ENCODE measurements at regions not wholly inside any gene's neighbourhood (a gene's known extent, or its start where the extent isn't known, plus 50 kb on each side); places are given as distances from the start of the nearest gene placed in this dataset.

GRCh38 chr18:10138719-10139118 is 224.9 kb downstream of the VAPA start:
- H3K36me3 ChIP-seq (ENCODE audit: control insufficient read depth in 4 of 4, insufficient read depth in 4 of 4, low read length in 3 of 4): no peaks in the 10 kb centered on the region
- no peak overlapping the region for H3K4me3 ChIP-seq (ENCODE audit: control insufficient read depth in 1 of 7, extremely low read depth in 1 of 7, insufficient read depth in 4 of 7, low read depth in 2 of 7, low read length in 6 of 7)
- no peaks in the 10 kb centered on the region for H3K9me3 ChIP-seq (ENCODE audit: control extremely low read depth in 1 of 5, control insufficient read depth in 4 of 5, insufficient read depth in 2 of 5, low read depth in 1 of 5, low read length in 4 of 5)
- H3K27ac ChIP-seq (ENCODE audit: insufficient read depth in 1 of 2, low read depth in 1 of 2, low read length in 2 of 2, poor library complexity in 1 of 2, severe bottlenecking in 2 of 2): no peak overlapping the region
- WGBS (ENCODE audit: insufficient coverage): 96% methylated on average over 2 of the region's 3 CpGs
- peaks cover 0 to 4% (median 0%) of the 10 kb centered on the region in 4 experiments for H3K4me1 ChIP-seq (ENCODE audit: control extremely low read depth in 1 of 4, control insufficient read depth in 4 of 4, insufficient read depth in 4 of 4, low read length in 3 of 4)
- ChIA-PET POLR2A (no interaction called here), CTCF (no interaction called here)
- no peak for DNase-seq
- no peaks in the 10 kb centered on the region for H3K27me3 ChIP-seq (replicated peaks in 2 of 5; ENCODE audit: control insufficient read depth in 4 of 5, insufficient read depth in 5 of 5, low read length in 4 of 5)

GRCh38 chr18:10139783-10140410 is 226.1 kb downstream of the VAPA start:
- CTCF ChIA-PET: interaction anchor here (0.6 kb wide), 1 partner anchor 1326 kb away, joined by 3 read pairs; no protein-coding TSS in a partner anchor

GRCh38 chr18:10140461-10141282 is 226.9 kb downstream of the VAPA start:
- POLR2A ChIA-PET: no interaction called here
- no peak overlapping the region for H3K27ac ChIP-seq (ENCODE audit: insufficient read depth in 1 of 2, low read depth in 1 of 2, low read length in 2 of 2, poor library complexity in 1 of 2, severe bottlenecking in 2 of 2)
- CTCF ChIA-PET: interaction anchor here (0.8 kb wide), 1 partner anchor 108 kb away, joined by 3 read pairs; no protein-coding TSS in a partner anchor
- DNase-seq: no peak
- H3K27me3 ChIP-seq (replicated peaks in 2 of 5; ENCODE audit: control insufficient read depth in 4 of 5, insufficient read depth in 5 of 5, low read length in 4 of 5): no peaks in the 10 kb centered on the region
- H3K4me3 ChIP-seq (ENCODE audit: control insufficient read depth in 1 of 7, extremely low read depth in 1 of 7, insufficient read depth in 4 of 7, low read depth in 2 of 7, low read length in 6 of 7): no peak overlapping the region
- no peaks in the 10 kb centered on the region for H3K36me3 ChIP-seq (ENCODE audit: control insufficient read depth in 4 of 4, insufficient read depth in 4 of 4, low read length in 3 of 4)
- peaks cover 0 to 2% (median 0%) of the 10 kb centered on the region in 5 experiments for H3K9me3 ChIP-seq (ENCODE audit: control extremely low read depth in 1 of 5, control insufficient read depth in 4 of 5, insufficient read depth in 2 of 5, low read depth in 1 of 5, low read length in 4 of 5)
- 88% methylated on average over 7 of the region's 7 CpGs for WGBS (ENCODE audit: insufficient coverage)
- peaks cover 0 to 4% (median 0%) of the 10 kb centered on the region in 4 experiments for H3K4me1 ChIP-seq (ENCODE audit: control extremely low read depth in 1 of 4, control insufficient read depth in 4 of 4, insufficient read depth in 4 of 4, low read length in 3 of 4)

More at GRCh38 chr18:10139783-10140410, 226.1 kb downstream of the VAPA start:
- H3K9me3 ChIP-seq (ENCODE audit: control extremely low read depth in 1 of 5, control insufficient read depth in 4 of 5, insufficient read depth in 2 of 5, low read depth in 1 of 5, low read length in 4 of 5): peaks cover 0 to 2% (median 0%) of the 10 kb centered on the region in 5 experiments
- no peak for DNase-seq
- no peaks in the 10 kb centered on the region for H3K36me3 ChIP-seq (ENCODE audit: control insufficient read depth in 4 of 4, insufficient read depth in 4 of 4, low read length in 3 of 4)
- no peak overlapping the region for H3K27ac ChIP-seq (ENCODE audit: insufficient read depth in 1 of 2, low read depth in 1 of 2, low read length in 2 of 2, poor library complexity in 1 of 2, severe bottlenecking in 2 of 2)
- H3K27me3 ChIP-seq (replicated peaks in 2 of 5; ENCODE audit: control insufficient read depth in 4 of 5, insufficient read depth in 5 of 5, low read length in 4 of 5): no peaks in the 10 kb centered on the region
- H3K4me1 ChIP-seq (ENCODE audit: control extremely low read depth in 1 of 4, control insufficient read depth in 4 of 4, insufficient read depth in 4 of 4, low read length in 3 of 4): peaks cover 0 to 4% (median 0%) of the 10 kb centered on the region in 4 experiments
- POLR2A ChIA-PET: interaction anchor here (0.6 kb wide), 1 partner anchor 46 kb away, joined by 4 read pairs; no protein-coding TSS in a partner anchor
- 89% methylated on average over 6 of the region's 7 CpGs for WGBS (ENCODE audit: insufficient coverage)
- no peak overlapping the region for H3K4me3 ChIP-seq (ENCODE audit: control insufficient read depth in 1 of 7, extremely low read depth in 1 of 7, insufficient read depth in 4 of 7, low read depth in 2 of 7, low read length in 6 of 7)

GRCh38 chr18:10141559-10141958 is 227.7 kb downstream of the VAPA start:
- ChIA-PET CTCF (no interaction called here), POLR2A (no interaction called here)
- WGBS (ENCODE audit: insufficient coverage): 98% methylated on average over 5 of the region's 7 CpGs

GRCh38 chr18:10142056-10142455 is 228.2 kb downstream of the VAPA start:
- WGBS (ENCODE audit: insufficient coverage): 100% methylated on average over 4 of the region's 7 CpGs
- POLR2A ChIA-PET: no interaction called here
- no peak overlapping the region for H3K27ac ChIP-seq (ENCODE audit: insufficient read depth in 1 of 2, low read depth in 1 of 2, low read length in 2 of 2, poor library complexity in 1 of 2, severe bottlenecking in 2 of 2)
- no peaks in the 10 kb centered on the region for H3K27me3 ChIP-seq (replicated peaks in 2 of 5; ENCODE audit: control insufficient read depth in 4 of 5, insufficient read depth in 5 of 5, low read length in 4 of 5)
- H3K9me3 ChIP-seq (ENCODE audit: control extremely low read depth in 1 of 5, control insufficient read depth in 4 of 5, insufficient read depth in 2 of 5, low read depth in 1 of 5, low read length in 4 of 5): peaks cover 0 to 2% (median 0%) of the 10 kb centered on the region in 5 experiments
- CTCF ChIA-PET: no interaction called here
- H3K4me1 ChIP-seq (ENCODE audit: control extremely low read depth in 1 of 4, control insufficient read depth in 4 of 4, insufficient read depth in 4 of 4, low read length in 3 of 4): peaks cover 0 to 4% (median 0%) of the 10 kb centered on the region in 4 experiments
- DNase-seq: no peak
- no peaks in the 10 kb centered on the region for H3K36me3 ChIP-seq (ENCODE audit: control insufficient read depth in 4 of 4, insufficient read depth in 4 of 4, low read length in 3 of 4)
- H3K4me3 ChIP-seq (ENCODE audit: control insufficient read depth in 1 of 7, extremely low read depth in 1 of 7, insufficient read depth in 4 of 7, low read depth in 2 of 7, low read length in 6 of 7): no peak overlapping the region

More at GRCh38 chr18:10141559-10141958, 227.7 kb downstream of the VAPA start:
- peaks cover 0 to 4% (median 0%) of the 10 kb centered on the region in 4 experiments for H3K4me1 ChIP-seq (ENCODE audit: control extremely low read depth in 1 of 4, control insufficient read depth in 4 of 4, insufficient read depth in 4 of 4, low read length in 3 of 4)
- no peak overlapping the region for H3K4me3 ChIP-seq (ENCODE audit: control insufficient read depth in 1 of 7, extremely low read depth in 1 of 7, insufficient read depth in 4 of 7, low read depth in 2 of 7, low read length in 6 of 7)
- no peaks in the 10 kb centered on the region for H3K27me3 ChIP-seq (replicated peaks in 2 of 5; ENCODE audit: control insufficient read depth in 4 of 5, insufficient read depth in 5 of 5, low read length in 4 of 5)
- no peak overlapping the region for H3K27ac ChIP-seq (ENCODE audit: insufficient read depth in 1 of 2, low read depth in 1 of 2, low read length in 2 of 2, poor library complexity in 1 of 2, severe bottlenecking in 2 of 2)
- peaks cover 0 to 2% (median 0%) of the 10 kb centered on the region in 5 experiments for H3K9me3 ChIP-seq (ENCODE audit: control extremely low read depth in 1 of 5, control insufficient read depth in 4 of 5, insufficient read depth in 2 of 5, low read depth in 1 of 5, low read length in 4 of 5)
- H3K36me3 ChIP-seq (ENCODE audit: control insufficient read depth in 4 of 4, insufficient read depth in 4 of 4, low read length in 3 of 4): no peaks in the 10 kb centered on the region
- no peak for DNase-seq

- H3K27me3 ChIP-seq (replicated peaks in 2 of 5; ENCODE audit: control insufficient read depth in 4 of 5, insufficient read depth in 5 of 5, low read length in 4 of 5): no peaks in the 10 kb centered on the region
- H3K27ac ChIP-seq (ENCODE audit: insufficient read depth in 1 of 2, low read depth in 1 of 2, low read length in 2 of 2, poor library complexity in 1 of 2, severe bottlenecking in 2 of 2): no peak overlapping the region
- CTCF ChIA-PET: no interaction called here
- POLR2A ChIA-PET: no interaction called here
- peaks cover 0 to 2% (median 0%) of the 10 kb centered on the region in 5 experiments for H3K9me3 ChIP-seq (ENCODE audit: control extremely low read depth in 1 of 5, control insufficient read depth in 4 of 5, insufficient read depth in 2 of 5, low read depth in 1 of 5, low read length in 4 of 5)
- 93% methylated on average over 10 of the region's 14 CpGs for WGBS (ENCODE audit: insufficient coverage)
- no peak overlapping the region for H3K4me3 ChIP-seq (ENCODE audit: control insufficient read depth in 1 of 7, extremely low read depth in 1 of 7, insufficient read depth in 4 of 7, low read depth in 2 of 7, low read length in 6 of 7)
- no peak for DNase-seq
- H3K36me3 ChIP-seq (ENCODE audit: control insufficient read depth in 4 of 4, insufficient read depth in 4 of 4, low read length in 3 of 4): no peaks in the 10 kb centered on the region
- peaks cover 0 to 4% (median 0%) of the 10 kb centered on the region in 4 experiments for H3K4me1 ChIP-seq (ENCODE audit: control extremely low read depth in 1 of 4, control insufficient read depth in 4 of 4, insufficient read depth in 4 of 4, low read length in 3 of 4)
Observed at GRCh38 chr18:10142496-10143160, 228.8 kb downstream of the VAPA start.

Data from common myeloid progenitor, CD34-positive (primary cell).